RWPE1 (cell line): ENCODE measurements at regions not wholly inside any gene's neighbourhood (a gene's known extent, or its start where the extent isn't known, plus 50 kb on each side); places are given as distances from the start of the nearest gene placed in this dataset.

Source experiments
- CTCF ChIA-PET: fragments of 350-600 bp; sonication (Branson Sonifier 250); formaldehyde crosslinking; extraction: SDS; loops from one replicate; lab custom pipeline; 2021; lab: Yijun Ruan, JAX
- POLR2A ChIA-PET: fragments of 400-600 bp; formaldehyde crosslinking; extraction: SDS; loops from one replicate; lab custom pipeline; 2020; ENCODE audit warnings: antibody characterized with exemption; ENCODE audit not compliant: low non-redundant PET; lab: Yijun Ruan, JAX
- DNase-seq: peaks from one replicate; pipeline ENCODE4 v3.0.0; 2012; ENCODE audit warnings: low spot score
- H3K27ac ChIP-seq: fragments of 450-650 bp; 2 replicates; pipeline ENCODE4 v1.5.1; 2017
- TF ChIP-seq, protein P1 (sequence below): fragments of 450-650 bp; conservative IDR thresholded peaks from 2 replicates; pipeline ENCODE4 v1.5.1; 2017; ENCODE audit warnings: low read depth, mild to moderate bottlenecking

DNA sequence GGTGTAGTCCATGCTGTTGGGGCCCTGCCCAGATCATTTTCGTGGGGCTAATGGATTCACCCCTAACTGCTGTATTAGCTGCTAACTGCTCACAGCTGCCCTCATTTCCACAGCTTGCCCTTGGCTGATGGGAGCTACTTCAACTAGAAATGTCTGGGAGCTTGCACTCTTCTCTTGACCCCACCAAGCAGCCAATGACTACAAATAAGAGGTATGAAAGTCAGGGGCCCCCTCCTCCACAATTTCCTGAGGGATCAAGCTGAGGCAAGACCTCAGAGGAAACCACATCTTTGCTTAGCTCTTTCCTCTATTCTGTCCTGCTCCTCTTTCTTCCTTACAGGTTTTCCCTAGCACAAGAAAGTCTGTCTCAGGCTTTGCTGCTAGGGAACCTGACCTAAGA is 397.5 kb downstream of the MLLT3 start:
- no peak overlapping the region for H3K27ac ChIP-seq
- TF ChIP-seq, protein P1, sequence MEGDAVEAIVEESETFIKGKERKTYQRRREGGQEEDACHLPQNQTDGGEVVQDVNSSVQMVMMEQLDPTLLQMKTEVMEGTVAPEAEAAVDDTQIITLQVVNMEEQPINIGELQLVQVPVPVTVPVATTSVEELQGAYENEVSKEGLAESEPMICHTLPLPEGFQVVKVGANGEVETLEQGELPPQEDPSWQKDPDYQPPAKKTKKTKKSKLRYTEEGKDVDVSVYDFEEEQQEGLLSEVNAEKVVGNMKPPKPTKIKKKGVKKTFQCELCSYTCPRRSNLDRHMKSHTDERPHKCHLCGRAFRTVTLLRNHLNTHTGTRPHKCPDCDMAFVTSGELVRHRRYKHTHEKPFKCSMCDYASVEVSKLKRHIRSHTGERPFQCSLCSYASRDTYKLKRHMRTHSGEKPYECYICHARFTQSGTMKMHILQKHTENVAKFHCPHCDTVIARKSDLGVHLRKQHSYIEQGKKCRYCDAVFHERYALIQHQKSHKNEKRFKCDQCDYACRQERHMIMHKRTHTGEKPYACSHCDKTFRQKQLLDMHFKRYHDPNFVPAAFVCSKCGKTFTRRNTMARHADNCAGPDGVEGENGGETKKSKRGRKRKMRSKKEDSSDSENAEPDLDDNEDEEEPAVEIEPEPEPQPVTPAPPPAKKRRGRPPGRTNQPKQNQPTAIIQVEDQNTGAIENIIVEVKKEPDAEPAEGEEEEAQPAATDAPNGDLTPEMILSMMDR = no peak
- no peak for DNase-seq
- CTCF ChIA-PET = no interaction called here
- POLR2A ChIA-PET = no interaction called here

- H3K27ac ChIP-seq = no peak overlapping the region
- TF ChIP-seq, protein P1 = no peak
- ChIA-PET CTCF (interaction anchor here (0.6 kb wide), 1 partner anchor 114 kb away, joined by 5 read pairs; no protein-coding TSS in a partner anchor), POLR2A (no interaction called here)
- no peak for DNase-seq
Measured at GRCh38 chr9:20220286-20220685, 402.0 kb downstream of the MLLT3 start.

DNA sequence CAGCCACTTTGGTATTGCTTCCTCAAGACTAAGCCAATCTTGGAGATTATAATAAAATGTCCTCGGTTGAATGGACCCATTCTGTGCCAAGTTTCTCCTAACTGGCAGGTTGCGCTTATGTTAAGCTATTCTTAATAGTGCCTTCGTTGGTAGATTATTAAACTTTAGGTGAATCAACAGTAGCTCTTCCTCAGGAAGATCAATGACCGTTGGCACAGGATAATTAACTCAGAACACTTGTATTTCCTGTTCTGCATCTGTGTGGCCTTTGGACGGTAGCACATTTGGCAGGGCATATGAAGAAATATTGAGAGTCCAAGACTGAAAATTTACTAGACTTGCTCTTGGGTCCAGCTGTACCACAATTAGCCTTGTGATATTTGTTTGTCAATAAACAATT is 402.9 kb downstream of the MLLT3 start:
- no peak for DNase-seq
- POLR2A ChIA-PET = no interaction called here
- TF ChIP-seq, protein P1 = no peak
- H3K27ac ChIP-seq = no peak overlapping the region
- CTCF ChIA-PET = interaction anchor here (0.6 kb wide), 1 partner anchor 636 kb away, joined by 5 read pairs; no protein-coding TSS in a partner anchor

DNA sequence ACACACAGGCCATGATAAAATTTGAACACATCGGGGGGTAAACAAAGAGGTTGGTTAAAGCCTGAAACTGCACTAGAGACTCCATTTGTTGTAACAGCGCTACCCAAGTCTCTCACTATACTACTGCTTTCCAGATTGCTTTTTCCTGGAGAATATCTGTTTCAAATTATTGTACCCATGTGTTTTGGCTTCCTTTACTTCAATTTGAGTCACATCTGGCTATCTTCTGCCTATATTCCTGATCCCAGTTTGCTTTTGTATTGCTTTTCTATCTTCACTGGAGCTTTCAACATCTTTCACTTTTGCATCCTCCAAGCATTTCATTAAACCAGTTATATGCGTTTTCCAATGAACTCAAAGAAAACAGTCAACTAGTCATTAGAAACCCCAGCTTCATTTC is 404.7 kb downstream of the MLLT3 start:
- POLR2A ChIA-PET = no interaction called here
- CTCF ChIA-PET = interaction anchor here (1.2 kb wide), 1 partner anchor 17 kb away, joined by 3 read pairs; no protein-coding TSS in a partner anchor
- H3K27ac ChIP-seq = no peak overlapping the region
- no peak for DNase-seq
- TF ChIP-seq, protein P1 = no peak

DNA sequence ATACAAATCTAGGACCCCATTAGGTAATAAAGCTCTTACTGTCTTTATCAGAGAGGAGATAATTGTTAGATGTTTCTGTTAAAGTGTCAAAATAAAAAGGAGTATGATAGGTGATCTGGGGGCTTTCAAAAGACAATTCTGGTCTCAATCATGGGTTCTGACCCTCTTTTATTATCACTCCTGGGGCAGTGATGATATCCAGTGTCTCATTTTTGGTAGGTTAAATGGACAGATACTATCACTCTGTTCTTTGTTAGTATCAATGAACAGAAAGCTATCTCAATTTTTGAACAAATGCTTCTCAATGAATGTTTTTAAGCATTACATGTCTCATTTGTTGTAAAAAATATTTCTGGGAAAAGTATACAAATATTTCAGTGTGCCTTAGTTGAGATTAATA is 405.9 kb downstream of the MLLT3 start:
- TF ChIP-seq, protein P1 = no peak
- no peak overlapping the region for H3K27ac ChIP-seq
- DNase-seq = no peak
- ChIA-PET CTCF (interaction anchor here (0.6 to 1.2 kb wide), 3 partner anchors 16 to 930 kb away, joined by 3 to 4 read pairs (median 3); no protein-coding TSS in a partner anchor), POLR2A (no interaction called here)

DNA sequence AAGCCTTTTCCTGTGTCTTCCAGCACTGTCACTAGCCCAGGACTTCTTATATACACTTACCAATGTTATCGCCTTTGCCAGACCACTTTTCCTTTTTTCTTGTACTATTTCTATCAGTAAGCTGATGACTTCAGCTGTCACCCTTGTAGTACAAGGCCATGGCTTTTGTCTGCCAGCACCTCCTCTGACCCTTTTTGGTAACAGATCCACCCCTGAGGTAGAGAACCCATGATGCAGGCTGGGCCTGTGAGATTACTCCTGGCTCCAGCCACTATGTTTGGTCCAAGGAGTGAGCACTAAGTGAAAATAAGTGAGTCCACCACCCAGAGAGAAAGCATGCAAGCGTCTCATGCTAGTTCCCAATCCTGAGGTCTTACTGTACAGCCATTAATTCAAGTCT is 406.7 kb downstream of the MLLT3 start:
- DNase-seq = no peak
- TF ChIP-seq, protein P1 = no peak
- ChIA-PET CTCF (no interaction called here), POLR2A (no interaction called here)
- H3K27ac ChIP-seq = no peak overlapping the region
